HG03064 (cell line): ENCODE measurements at regions not wholly inside any gene's neighbourhood (a gene's known extent, or its start where the extent isn't known, plus 50 kb on each side); places are given as distances from the start of the nearest gene placed in this dataset.
"Not testable (repeated sequence)": the region's sequence is repeated elsewhere in the genome, so short reads cannot be mapped to it uniquely, and the experiment has no call there.

Source experiments
- ATAC-seq: cut with Tn5 transposase; IDR thresholded peaks from one replicate; pipeline ENCODE4 v1.9.1; 2021; ENCODE audit warnings: low read depth; ENCODE audit not compliant: unreplicated experiment

DNA sequence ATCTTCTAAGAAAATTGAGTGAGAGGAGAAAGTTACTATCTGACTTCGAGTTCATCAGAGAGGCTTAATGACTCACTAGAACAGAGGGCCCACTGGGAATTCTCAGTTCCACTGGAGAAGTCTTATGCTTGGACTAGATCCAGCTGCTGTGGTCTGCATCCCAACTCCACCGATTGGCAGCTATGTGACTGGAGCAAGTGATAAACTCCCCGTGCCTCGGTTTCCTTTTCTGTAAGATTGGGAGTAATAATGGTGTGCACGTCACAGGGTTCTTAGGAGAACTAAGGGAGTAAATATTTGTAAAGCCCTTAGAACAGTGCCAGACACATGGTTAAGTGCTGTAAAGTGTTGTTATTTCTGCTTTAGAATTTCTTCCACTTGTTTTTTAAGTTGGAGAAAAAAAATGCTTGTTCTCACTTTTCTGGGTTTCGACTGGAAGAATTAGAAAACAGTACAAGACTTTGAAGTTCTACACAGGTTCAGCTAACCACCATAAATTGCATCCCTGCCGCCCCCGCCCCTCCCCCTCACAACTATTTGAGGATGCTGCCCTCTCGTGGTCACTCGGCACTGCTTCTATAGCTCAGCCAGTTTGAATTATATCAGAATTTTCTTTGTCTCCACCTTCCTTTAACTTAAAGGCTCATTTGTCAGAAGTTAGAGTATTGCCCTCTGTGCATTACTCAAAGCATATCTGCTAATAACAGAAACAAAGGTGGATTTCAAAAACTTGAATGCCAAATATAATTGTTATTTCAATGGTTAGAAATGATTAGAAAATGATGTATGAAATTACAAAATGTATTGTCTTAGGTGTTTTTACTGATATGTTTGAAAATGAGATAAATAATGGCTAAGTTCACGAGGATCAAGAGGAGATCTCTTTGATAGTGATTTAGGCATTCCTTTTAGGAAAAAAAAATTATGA, 95.0 kb upstream of the IFNGR1 start:
- ATAC-seq = no peak

DNA sequence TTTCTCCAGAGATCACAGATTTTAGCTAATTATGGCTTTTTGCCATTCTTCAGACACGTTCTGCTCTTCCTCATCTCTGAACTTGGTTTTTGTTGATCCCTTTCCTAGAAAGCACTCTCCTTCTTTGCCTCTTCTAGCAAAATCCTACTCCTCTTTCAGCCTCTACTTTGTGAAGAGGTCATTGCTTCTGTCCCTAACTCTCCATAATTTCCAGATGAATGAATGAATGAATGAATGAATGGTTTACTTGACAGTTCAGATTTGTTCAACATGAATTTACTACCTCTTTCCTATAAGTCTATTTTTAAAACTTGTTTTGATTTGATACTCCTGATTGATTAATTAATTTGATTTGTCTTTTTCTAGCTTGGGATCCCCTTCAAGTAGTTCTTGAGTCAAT, 94.0 kb upstream of the IFNGR1 start:
- no peak for ATAC-seq

DNA sequence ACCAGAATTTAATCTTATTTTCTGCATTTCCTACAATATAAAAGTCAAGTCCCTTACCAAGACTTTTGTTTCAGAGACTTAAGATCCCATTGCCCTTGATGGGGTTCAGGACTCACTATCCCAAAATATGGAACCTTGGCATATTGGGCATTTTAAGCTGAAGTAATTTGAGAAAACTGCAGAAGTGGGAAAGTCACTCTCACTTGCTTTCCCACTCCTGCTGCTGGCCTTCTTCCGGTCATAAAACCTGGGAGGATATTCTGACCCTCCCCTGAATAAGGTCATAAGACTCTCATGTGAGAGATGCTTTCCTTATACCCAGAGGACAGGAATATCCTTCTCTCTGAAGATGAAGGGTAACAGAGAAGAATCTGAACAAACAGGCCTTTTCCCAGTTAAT, 92.8 kb upstream of the IFNGR1 start:
- no peak for ATAC-seq

DNA sequence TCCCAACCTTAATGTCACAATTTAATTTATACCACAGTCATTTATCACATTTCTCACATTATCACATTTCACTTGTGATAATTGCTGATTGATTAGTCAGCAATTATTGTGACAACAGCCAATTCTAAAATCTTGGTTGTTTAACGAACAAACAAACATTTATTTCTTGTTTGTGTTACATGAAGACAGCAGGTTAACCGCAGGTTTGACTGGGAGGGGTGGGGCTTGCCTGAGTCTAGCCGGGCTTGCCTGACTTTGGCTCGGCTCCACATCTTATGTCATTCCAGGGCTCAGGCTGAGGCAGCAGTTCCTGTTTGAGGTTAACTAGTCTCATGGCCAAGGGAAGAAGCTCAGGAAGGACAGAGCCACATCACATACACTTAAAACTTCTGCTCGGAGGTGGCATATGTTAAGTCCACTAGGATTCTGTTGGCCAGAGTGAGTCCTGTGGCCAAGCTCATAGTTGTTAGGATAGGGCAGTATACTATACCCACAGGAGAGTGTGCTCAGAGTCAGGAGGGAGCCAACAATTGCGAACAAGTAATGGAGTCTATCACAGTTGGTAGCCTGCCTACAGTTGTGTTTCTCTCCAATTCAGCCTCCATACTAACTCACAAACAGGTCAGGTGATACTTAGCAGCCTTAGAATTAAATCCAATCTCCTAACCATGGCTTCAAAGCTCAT, 90.0 kb upstream of the IFNGR1 start:
- ATAC-seq = no peak

DNA sequence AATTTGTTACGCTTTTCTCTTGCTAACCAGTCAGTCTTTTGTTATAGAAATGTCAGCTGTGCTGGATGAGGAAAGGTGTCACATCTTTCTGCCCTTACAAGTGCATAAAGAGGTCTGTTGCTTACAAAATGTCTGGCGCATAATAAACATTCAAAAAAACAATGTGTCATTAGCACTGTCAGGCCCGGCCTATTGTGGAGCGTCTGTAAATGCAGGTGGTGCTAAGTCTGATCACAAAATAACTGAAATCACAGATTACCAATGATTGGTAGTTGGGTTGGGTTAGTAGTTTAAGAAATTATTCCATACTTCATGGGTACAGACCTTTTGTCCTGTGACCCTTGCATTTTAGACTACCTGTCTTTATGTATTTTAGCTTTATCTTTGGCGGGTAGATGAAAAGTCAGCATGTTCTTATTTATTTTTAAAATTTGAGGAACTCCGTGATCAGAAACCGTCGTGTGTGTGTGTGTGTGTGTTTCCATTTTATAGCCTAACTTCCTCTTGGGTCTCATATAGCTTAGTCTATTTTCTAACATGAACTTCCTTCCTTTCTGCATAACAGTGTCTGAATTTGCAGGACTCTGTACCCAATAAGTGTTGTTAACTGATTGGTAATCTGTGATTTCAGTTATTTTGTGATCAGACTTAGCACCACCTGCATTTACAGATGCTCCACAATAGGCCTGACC, 88.1 kb upstream of the IFNGR1 start:
- no peak for ATAC-seq

DNA sequence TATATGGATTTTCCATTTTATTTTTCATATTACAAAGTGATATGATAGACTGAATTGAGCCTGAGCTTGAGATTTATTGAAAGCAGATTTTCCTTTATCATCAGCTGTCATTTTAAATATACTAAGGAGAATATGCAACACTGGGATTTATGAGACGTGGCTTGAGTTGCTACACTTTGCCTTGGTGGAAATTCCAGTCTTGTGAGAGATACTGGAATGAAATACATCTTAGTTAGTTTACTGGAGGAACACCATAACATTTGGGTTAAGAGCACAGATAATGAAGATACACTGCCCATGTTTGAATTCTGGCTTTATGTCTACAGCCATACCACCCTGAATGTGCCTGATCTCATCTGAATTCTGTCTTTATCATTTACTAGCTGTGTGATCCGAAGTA, 86.5 kb upstream of the IFNGR1 start:
- ATAC-seq = no peak

DNA sequence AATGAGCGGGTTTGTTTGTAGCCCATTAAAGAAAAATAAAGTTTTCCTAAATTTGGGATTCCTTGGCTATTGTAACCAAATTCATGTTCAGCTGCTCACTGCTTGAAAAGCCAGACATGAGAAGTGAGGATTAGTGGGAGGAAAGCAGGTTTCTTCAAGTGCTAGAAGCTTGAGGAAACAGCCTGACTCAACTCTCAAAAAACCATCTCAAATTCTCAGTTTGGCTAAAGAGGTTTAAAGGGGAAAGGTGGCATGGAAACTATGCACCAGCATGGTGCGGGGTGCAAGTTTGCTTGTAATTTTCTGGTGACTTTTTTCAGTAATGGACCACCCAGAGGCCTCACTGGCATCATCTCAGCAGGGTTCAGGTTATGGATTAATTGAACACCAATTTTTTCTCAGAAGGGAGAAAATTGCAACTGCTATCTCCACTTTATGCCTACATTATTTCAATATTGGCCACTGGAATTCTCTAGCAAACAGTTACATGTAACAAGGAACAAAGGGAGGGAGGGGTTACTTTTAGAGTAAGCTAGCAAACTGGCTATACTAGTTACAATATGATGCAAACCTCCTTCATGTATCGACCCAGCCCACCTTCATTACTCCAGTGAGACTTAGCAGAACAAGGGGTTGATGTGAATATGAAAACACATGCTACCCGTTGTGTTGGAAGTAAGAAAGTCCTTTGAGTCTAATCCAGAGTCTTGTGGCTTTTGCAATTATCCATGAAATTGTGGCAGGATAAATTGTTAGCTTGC, 85.0 kb upstream of the IFNGR1 start:
- ATAC-seq = no peak

DNA sequence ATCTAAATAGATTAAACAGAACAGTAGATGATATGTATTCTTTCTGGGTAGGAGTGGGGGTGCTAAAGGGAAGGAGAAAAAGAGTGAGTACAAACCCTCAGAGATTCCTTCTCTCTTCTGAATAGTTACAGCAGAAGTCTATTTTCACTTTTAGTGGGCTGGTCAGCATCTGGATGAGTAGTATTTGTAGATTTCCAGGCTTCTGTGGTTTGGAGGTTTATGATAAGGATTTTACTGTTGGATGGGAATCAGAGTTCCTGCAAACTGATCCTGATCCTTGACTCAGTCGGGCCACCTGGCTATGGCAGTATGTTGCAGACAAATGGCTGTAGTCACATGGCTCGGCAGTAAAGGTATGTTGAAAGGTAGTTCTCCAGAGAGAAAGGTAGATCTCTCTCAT, 84.3 kb upstream of the IFNGR1 start:
- no peak for ATAC-seq

DNA sequence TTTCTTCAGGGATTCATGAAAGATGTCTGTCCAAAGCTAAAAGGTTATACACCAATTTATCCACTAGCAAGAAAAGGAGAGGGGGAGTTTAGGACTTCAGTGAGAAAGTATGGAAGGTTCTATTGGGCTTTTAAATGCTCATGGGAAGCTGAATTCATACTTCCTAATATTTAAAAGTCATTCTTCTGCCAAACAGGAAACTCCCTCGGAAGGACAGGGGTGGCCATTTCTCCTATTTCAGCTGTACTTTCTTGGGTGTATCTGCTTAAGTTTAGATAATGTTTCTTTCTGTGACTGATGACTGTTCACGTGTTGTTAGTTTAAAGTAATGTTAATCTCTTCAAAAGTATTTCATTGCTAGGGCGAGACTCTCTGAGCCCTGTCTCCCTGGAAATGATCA, 80.5 kb upstream of the IFNGR1 start:
- no peak for ATAC-seq

DNA sequence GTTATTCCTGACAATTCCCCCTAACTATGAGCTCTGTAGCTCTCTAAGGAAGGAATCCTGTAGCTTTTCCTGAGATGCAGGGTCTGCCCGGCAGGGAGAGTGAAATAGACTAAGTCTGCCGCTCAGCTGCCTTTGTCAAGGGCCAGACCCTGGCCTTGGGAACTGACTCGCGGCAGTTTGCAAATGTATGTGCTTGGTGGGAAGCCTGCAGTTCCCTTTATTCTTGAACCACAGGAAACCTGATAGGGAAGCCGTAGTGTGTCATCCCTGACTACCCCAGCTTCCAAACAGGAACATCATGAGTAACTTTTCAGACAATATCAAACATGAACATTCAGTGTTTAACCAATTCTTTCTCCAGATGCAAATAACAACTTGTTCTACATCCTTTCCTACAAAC, 78.7 kb upstream of the IFNGR1 start:
- ATAC-seq = no peak

DNA sequence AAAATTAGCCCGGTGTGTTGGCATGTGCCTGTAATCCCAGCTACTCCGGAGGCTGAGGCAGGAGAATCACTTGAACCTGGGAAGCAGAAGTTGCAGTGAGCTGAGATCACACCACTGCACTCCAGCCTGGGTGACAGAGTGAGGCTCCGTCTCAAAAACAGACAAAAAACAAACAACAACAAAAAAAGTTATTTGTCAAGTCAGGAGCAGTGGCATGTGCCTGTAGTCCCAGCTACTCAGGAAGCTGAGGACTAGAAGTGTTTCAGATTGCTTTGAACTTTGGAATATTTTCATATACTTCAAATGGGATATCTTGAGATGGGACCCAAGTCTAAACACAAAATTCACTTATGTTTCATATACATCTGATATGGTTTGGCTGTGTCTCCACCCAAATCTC, 73.1 kb upstream of the IFNGR1 start:
- not testable (repeated sequence) for ATAC-seq

DNA sequence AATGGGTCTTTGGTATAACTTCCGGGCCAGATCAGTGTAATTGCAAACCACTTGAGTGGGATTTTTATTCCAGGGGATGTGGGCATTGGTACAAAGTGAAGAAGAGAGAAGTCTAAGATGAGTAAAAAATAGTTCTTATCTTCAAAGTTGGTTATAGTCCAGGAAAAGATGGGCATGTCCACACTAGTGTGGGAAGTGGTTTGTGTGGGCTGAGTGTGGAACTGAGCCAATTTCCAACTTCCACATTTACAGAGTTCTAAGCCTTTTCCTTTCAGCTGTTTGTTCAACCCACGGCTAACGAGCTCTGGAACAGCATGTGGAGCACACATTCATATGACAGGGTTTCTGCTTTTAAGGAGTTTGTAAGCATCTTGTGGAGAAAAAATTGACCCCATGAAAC, 72.3 kb upstream of the IFNGR1 start:
- ATAC-seq = no peak

DNA sequence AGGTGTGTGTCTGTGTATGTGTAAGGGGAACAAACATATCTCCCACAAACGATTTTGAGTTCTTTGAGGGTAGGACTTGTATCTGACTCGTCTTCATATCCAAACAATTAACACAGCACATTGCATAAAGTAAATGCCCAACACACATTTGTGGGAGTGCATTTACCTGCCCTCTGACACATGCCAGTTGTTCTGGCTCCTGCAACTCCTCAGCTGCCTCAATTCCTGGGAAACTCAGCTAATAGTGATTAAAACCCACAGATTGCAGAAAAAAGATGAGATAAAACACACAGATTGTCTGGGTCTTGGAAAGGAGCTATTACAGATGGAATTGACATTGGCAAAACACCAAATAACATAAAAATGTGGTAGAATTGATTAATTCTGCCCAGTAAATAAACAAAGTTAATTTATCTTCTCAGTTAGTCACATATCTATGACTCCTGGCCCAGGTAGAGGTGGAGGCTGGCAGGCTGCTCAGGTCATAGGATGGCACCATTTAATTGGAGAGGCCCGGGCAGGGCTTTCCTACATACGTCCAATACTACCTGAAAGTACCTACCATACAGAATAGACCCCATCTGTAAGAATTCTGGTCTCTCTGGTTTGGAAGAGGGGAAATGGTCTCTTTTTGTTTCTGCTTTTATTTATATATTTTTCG, 71.5 kb upstream of the IFNGR1 start:
- no peak for ATAC-seq

DNA sequence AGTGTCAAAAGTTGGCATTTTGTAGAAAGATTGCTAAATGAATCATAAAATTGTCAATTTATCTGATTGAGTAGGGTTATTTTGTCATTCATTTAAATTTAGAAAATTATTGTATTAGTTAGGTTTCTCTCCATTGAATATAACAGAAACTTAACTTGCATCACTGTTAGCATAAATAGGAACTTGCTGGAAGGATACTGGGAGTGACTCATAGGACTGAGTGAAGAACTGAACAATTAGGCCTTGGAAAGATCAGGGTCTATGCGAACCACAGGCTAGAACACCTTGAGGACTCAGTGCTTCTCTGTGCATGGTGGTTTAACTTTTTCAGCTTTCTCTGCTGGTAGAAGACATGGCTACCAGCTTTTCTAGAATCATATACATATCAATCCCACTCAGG, 67.7 kb upstream of the IFNGR1 start:
- no peak for ATAC-seq

DNA sequence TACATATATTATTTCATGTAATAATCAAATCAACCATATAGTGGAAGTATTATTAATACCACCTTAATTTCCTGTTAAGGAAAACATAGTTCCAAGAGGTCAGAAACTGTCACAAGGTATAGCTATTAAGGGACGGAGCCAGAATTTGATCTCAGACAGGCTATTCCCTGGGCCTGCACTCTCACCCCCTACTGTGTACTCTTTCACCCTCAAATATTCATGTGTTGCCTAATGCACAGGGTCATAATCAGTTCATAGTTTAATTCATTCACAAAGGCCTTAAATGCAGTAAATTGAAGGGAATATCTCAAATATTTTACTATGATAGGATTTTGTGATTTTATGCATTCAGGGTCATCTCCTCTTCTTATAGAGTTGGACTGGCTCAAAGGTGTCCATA, 67.2 kb upstream of the IFNGR1 start:
- ATAC-seq = no peak

DNA sequence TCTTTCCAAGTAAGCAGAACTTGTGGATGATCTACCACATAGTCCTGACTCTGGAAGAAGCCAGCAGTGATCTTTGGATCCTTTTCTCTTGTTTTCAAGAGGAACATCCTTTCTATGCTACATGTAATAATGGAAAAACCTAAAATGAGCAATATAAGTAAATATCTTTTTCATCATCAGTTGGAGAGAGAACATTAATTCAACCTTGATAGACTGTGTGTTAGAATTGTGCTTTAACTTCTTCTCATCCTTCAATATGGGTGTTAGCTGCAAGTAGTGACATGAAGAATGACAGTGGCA, 65.6 kb upstream of the IFNGR1 start:
- no peak for ATAC-seq

DNA sequence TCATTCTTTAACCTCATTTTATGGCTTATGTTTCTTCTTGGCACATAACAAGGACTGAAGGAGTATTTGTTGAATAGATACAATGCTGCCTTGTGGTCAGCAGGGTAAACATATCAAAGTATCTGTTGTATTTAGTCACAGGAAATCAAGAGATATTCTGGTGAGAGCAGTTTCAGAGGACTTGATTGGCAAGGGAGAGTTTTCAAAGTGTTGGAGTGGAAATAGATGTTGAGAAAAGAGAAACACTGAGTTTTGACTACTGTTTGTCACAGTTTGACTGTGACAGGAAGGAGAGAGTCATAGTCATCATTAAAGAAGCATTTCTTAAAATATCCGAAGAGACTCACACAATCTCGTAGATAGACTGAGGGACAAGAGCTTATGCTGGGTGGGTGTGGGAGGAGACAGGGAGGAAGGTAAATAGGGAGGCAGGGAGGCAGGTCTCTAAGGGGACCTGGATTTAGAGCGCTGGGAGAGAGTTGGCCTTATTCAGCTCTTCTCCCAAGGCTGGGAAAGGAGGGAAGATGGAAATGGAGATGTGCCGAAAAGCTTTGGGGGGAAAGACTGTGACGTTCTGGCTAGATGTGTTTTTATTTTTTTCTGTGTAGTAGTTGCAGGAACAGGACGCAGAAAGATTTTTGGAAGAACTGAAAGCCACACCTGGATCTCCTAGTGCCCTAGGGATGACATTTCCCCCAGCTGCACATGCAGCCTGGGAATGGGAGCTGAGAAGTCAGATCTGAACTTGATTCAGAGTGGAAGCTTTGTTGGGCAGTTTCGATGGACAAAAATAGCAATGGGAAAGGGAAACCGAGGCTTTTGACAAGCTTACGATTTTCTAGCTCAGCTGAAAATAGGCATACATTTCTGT, 65.0 kb upstream of the IFNGR1 start:
- peak; percentile 64 for ATAC-seq

DNA sequence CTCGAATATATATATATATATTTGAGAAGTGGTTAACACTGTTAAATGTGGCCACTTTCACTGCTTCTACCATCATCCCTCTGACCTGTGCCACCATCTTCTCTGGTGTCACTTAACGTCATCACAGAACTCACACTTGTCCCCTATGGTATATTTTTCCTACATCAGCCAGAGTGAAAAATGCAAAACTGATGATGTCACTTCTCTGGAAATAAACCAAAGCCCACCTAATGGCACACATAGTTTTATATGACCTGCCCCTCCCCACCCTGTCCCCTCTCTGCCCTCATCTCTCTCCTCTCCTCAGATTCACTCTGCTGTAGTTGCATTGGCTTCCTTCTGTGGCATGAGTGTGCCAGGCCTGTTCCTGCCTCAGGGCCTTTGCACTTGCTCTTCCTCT, 63.9 kb upstream of the IFNGR1 start:
- ATAC-seq = no peak

DNA sequence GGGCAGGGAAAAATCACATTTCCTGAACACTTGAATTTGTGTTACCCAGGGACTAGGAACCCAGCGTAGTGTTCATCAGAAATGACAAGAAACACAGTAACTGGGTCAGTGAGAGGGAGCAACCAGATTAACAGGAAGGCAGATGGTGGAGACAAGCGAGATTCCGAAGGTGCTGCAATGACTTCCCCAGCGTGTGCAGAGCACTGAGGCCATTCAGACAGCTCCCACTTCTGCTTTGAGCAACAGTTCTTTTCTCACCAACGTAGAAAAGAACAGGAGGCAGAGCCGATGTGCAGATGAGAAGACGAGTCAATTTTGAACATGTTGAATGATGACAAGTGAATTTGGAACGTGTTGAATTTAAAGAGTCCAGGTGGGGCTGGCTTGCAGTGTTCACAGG, 63.1 kb upstream of the IFNGR1 start:
- ATAC-seq = no peak

DNA sequence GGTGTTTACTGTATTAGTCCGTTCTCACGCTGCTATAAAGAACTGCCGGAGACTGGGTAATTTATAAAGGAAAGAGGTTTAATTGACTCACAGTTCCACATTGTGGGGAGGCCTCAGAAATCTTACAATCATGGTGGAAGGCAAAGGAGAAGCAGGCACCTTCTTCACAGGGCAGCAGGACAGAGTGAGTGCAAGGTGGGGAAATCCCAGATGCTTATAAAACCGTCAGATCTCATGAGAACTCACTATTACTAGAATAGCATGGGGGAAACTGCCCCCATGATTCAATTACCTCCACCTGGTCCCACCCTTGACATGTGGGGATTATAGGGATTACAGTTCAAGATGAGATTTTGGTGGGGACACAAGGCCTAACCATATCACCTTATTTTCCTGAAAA, 60.1 kb upstream of the IFNGR1 start:
- not testable (repeated sequence) for ATAC-seq
